K562 (cell line): ENCODE measurements at regions not wholly inside any gene's neighbourhood (a gene's known extent, or its start where the extent isn't known, plus 50 kb on each side); places are given as distances from the start of the nearest gene placed in this dataset.

ENCODE experiments used
- ATAC-seq: fragments of 200-7000 bp; cut with Tn5 transposase; 3 replicates; pipeline ENCODE4 v1.9.1; 2020; ENCODE audit warnings: moderate library complexity
- BruUV-seq: library from RNA; stranded (reverse); fragments of 400-500 nt; replicated peaks from 2 replicates; lab custom pipeline; 2021; lab: Mats Ljungman, UMichigan
- CTCF ChIA-PET: fragments of 300-600 bp; formaldehyde crosslinking; extraction: SDS; loops from one replicate; lab custom pipeline; 2021; ENCODE audit warnings: low intra/inter-chr PET ratio; lab: Yijun Ruan, JAX
- POLR2A ChIA-PET: fragments of 300-600, 350-650 bp; sonication (Branson Sonifier 250); formaldehyde crosslinking; extraction: SDS; loops from one replicate; lab custom pipeline; 2021; ENCODE audit warnings: antibody characterized with exemption, inconsistent platforms; lab: Yijun Ruan, JAX
- DNase-seq, 4 experiments: peaks; one replicate each; pipeline versions ENCODE4 v3.0.0 to v3.0.0-alpha.2; 2011 to 2018; ENCODE audit warnings: low spot score in 3 of 4, mixed read lengths in 3 of 4; ENCODE audit errors: extremely low read depth in 1 of 4
- FAIRE-seq: peaks from 2 replicates; lab custom pipeline; 2011; peaks lifted over from hg19 to GRCh38; lab: Jason Lieb, UNC
- H2AFZ ChIP-seq: 2 replicates; pipeline ENCODE4 v1.6.0; 2011; ENCODE audit warnings: low read depth, low read length, control low read depth, inconsistent platforms
- H3K27ac ChIP-seq: fragments of 200-600 bp; 3 replicates; pipeline ENCODE4 v1.8.0; 2011; ENCODE audit warnings: low read depth, mild to moderate bottlenecking, control low read depth, inconsistent platforms, low read length, moderate library complexity, mixed read lengths; ENCODE audit errors: extremely low read depth
- H3K27me3 ChIP-seq, 2 experiments: fragments of 300-600 bp in 1 of 2; 2 replicates in 1 of 2; 3 replicates in 1 of 2; pipeline versions ENCODE4 v1.6.0 to v1.8.0; 2011; ENCODE audit warnings: inconsistent platforms in 2 of 2, low read length in 2 of 2, mild to moderate bottlenecking in 1 of 2, mixed read lengths in 1 of 2, moderate library complexity in 1 of 2; ENCODE audit not compliant: control insufficient read depth in 2 of 2, insufficient read depth in 2 of 2
- H3K36me3 ChIP-seq: fragments of 300-600 bp; 3 replicates; pipeline ENCODE4 v1.8.0; 2011; ENCODE audit warnings: mild to moderate bottlenecking, low read length, inconsistent platforms; ENCODE audit not compliant: control insufficient read depth, insufficient read depth
- H3K4me1 ChIP-seq, 2 experiments: fragments of 200-600 bp in 1 of 2; replicated peaks in 1 of 2; 2 replicates in 1 of 2; 3 replicates in 1 of 2; pipeline versions ENCODE4 v1.5.1 to v1.8.0; 2011; ENCODE audit warnings: inconsistent platforms in 2 of 2, low read length in 2 of 2, mild to moderate bottlenecking in 1 of 2, mixed read lengths in 1 of 2, moderate library complexity in 1 of 2; ENCODE audit not compliant: control insufficient read depth in 2 of 2, insufficient read depth in 2 of 2
- H3K4me2 ChIP-seq: 2 replicates; pipeline ENCODE4 v1.6.1; 2011; ENCODE audit warnings: low read length, control low read depth, inconsistent platforms, mixed read lengths; ENCODE audit not compliant: insufficient read depth
- H3K4me3 ChIP-seq: fragments of 200-600 bp; sonication (generic), shearing (Covaris generic); 2 replicates; pipeline ENCODE4 v1.5.1; 2016; ENCODE audit warnings: control low read depth, inconsistent platforms
- H3K79me2 ChIP-seq: fragments of 200-600 bp; 3 replicates; pipeline ENCODE4 v1.8.0; 2011; ENCODE audit warnings: low read length, inconsistent platforms; ENCODE audit not compliant: control insufficient read depth, insufficient read depth
- H3K9ac ChIP-seq, 2 experiments: 2 replicates each; pipeline versions ENCODE4 v1.6.0 to v1.6.1; 2011; ENCODE audit warnings: low read depth in 2 of 2, low read length in 2 of 2, control low read depth in 1 of 2, inconsistent platforms in 1 of 2, mild to moderate bottlenecking in 1 of 2, mixed read lengths in 1 of 2; ENCODE audit not compliant: insufficient read depth in 1 of 2
- H3K9me1 ChIP-seq: one replicate; pipeline ENCODE4 v1.6.0; 2011; ENCODE audit warnings: inconsistent platforms, mild to moderate bottlenecking, low read length, moderate library complexity; ENCODE audit not compliant: control insufficient read depth, insufficient read depth
- H3K9me3 ChIP-seq: replicated peaks from 2 replicates; pipeline ENCODE4 v1.5.1; 2011; ENCODE audit warnings: low read depth, low read length, inconsistent platforms; ENCODE audit not compliant: control insufficient read depth, insufficient read depth
- H4K20me1 ChIP-seq: replicated peaks from 2 replicates; pipeline ENCODE4 v1.6.1; 2011; ENCODE audit warnings: low read length, inconsistent platforms, mixed read lengths; ENCODE audit not compliant: control insufficient read depth, insufficient read depth
- KHSRP ChIP-seq: fragments of 450-650 bp; IDR thresholded peaks from 2 replicates; pipeline ENCODE4 v1.6.1; 2017
- whole genome bisulfite sequencing: fragments of 100-300 bp; shearing (Covaris generic); methylation state at CpG from one replicate; pipeline ENCODE4 v1.1.6; 2016; ENCODE audit warnings: low coverage, mixed read lengths; ENCODE audit not compliant: insufficient coverage; ENCODE audit errors: missing lambda C conversion rate; 5-methylcytosine and 5-hydroxymethylcytosine counted together
- in situ Hi-C: fragments of 300-500 bp; cut with MboI; formaldehyde crosslinking; loops from 4 replicates; pipeline ENCODE4 v1.15.0; 2018; ENCODE audit warnings: inconsistent platforms, mixed read lengths
- intact Hi-C: fragments of 100-400 bp; cut with micrococcal nuclease; formaldehyde crosslinking; loops from 2 replicates; pipeline ENCODE4 v1.14.2; 2022
- TF ChIP-seq, protein P1 (sequence below), 2 experiments: IDR thresholded peaks in 1 of 2; conservative IDR thresholded peaks in 1 of 2; 2 replicates each; pipeline ENCODE4 v1.6.1; 2016; ENCODE audit warnings: low read depth in 2 of 2, mild to moderate bottlenecking in 1 of 2, missing compliant biosample characterization in 1 of 2, missing genetic modification characterization in 1 of 2, moderate library complexity in 1 of 2
- TF ChIP-seq, protein P2 (sequence below): fragments of 450-650 bp; IDR thresholded peaks from 2 replicates; pipeline ENCODE4 v1.6.1; 2016; ENCODE audit warnings: low read depth
- TF ChIP-seq, protein P3 (sequence below): sonication (generic); formaldehyde crosslinking; IDR thresholded peaks from 2 replicates; pipeline ENCODE4 v1.8.1; 2023; ENCODE audit warnings: mild to moderate bottlenecking, missing genetic modification reagents, moderate library complexity
- TF ChIP-seq, protein P4 (sequence below): sonication (generic); formaldehyde crosslinking; IDR thresholded peaks from 2 replicates; pipeline ENCODE4 v1.8.0; 2022; ENCODE audit warnings: mild to moderate bottlenecking, missing genetic modification reagents

DNA sequence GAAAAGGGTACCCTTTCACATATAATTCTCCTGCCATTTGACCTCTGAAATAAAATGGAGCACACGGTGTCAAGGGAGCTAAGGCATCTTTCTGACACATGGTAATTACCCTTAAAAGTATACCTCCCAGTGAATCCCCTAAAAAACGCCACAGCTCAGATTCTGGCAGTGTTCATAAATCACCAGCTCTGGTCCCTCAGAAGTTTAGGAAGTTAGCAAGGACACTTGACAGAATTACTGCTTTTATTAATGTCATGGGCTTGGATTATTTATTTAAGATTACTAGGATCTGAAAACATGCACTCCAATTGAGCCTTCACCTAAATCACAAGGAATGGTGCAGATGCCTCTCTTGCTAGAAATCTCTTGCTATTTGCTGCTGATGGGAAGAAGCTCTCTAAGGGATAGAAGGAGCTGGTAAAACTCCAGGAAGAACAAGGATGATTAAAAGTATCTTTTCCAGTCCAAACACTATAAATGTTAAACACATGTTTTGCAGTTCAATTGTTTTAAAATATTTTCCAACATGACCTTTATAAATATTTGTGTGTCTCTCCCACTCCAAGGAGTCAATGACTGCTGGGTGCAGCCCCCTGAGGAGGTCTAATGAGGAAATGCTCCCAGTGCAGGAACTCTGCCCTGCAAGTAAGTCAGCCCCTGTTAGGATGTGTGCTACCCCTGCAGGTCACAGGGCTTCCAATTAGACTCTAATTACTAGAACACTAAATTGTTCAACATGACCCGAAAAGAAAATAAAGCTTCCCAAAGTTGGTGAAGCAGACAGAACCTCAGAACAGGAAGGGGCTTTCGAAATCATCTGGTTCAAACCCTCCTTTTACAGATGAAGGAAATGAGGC is 230.3 kb downstream of the TFAP2A start:
- intact Hi-C loops: no loop called here
- Histone ChIP-seq H3K4me3 (no peak overlapping the region), H4K20me1 (no peaks in the 10 kb centered on the region), H3K9me1 (no peaks in the 10 kb centered on the region), H3K9me3 (no peaks in the 10 kb centered on the region), H3K27ac (no peak overlapping the region), H3K36me3 (no peaks in the 10 kb centered on the region), H3K9ac (no peak overlapping the region), H3K4me1 (no peaks in the 10 kb centered on the region), H3K27me3 (peaks cover 0 to 7% of the 10 kb centered on the region in 2 experiments; a peak in 1 of 5 replicates), H2AFZ (no peak overlapping the region), H3K79me2 (no peaks in the 10 kb centered on the region), H3K4me2 (no peak overlapping the region)
- FAIRE-seq (no peak), DNase-seq (no peak), ATAC-seq (no peak)
- WGBS: 3% methylated on average over 4 of the region's 4 CpGs
- in situ Hi-C loops: no loop called here
- ChIA-PET POLR2A (interaction anchor here (0.6 kb wide), 1 partner anchor 23 kb away, joined by 3 read pairs; no protein-coding TSS in a partner anchor), CTCF (no interaction called here)
- BruUV-seq: no TSS peak
- TF ChIP-seq, protein P1, sequence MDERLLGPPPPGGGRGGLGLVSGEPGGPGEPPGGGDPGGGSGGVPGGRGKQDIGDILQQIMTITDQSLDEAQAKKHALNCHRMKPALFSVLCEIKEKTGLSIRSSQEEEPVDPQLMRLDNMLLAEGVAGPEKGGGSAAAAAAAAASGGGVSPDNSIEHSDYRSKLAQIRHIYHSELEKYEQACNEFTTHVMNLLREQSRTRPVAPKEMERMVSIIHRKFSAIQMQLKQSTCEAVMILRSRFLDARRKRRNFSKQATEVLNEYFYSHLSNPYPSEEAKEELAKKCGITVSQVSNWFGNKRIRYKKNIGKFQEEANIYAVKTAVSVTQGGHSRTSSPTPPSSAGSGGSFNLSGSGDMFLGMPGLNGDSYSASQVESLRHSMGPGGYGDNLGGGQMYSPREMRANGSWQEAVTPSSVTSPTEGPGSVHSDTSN (CRISPR knock-in tag; IDR thresholded peaks at IDR 0.05; ENCODE audit: low read depth): no peak
- TF ChIP-seq, protein P1 (tag; conservative IDR thresholded peaks at IDR 0.05; ENCODE audit: low read depth): 0 out of 2 replicates have a peak, but pooled peaks have one; percentile 17
- TF ChIP-seq, protein P2, sequence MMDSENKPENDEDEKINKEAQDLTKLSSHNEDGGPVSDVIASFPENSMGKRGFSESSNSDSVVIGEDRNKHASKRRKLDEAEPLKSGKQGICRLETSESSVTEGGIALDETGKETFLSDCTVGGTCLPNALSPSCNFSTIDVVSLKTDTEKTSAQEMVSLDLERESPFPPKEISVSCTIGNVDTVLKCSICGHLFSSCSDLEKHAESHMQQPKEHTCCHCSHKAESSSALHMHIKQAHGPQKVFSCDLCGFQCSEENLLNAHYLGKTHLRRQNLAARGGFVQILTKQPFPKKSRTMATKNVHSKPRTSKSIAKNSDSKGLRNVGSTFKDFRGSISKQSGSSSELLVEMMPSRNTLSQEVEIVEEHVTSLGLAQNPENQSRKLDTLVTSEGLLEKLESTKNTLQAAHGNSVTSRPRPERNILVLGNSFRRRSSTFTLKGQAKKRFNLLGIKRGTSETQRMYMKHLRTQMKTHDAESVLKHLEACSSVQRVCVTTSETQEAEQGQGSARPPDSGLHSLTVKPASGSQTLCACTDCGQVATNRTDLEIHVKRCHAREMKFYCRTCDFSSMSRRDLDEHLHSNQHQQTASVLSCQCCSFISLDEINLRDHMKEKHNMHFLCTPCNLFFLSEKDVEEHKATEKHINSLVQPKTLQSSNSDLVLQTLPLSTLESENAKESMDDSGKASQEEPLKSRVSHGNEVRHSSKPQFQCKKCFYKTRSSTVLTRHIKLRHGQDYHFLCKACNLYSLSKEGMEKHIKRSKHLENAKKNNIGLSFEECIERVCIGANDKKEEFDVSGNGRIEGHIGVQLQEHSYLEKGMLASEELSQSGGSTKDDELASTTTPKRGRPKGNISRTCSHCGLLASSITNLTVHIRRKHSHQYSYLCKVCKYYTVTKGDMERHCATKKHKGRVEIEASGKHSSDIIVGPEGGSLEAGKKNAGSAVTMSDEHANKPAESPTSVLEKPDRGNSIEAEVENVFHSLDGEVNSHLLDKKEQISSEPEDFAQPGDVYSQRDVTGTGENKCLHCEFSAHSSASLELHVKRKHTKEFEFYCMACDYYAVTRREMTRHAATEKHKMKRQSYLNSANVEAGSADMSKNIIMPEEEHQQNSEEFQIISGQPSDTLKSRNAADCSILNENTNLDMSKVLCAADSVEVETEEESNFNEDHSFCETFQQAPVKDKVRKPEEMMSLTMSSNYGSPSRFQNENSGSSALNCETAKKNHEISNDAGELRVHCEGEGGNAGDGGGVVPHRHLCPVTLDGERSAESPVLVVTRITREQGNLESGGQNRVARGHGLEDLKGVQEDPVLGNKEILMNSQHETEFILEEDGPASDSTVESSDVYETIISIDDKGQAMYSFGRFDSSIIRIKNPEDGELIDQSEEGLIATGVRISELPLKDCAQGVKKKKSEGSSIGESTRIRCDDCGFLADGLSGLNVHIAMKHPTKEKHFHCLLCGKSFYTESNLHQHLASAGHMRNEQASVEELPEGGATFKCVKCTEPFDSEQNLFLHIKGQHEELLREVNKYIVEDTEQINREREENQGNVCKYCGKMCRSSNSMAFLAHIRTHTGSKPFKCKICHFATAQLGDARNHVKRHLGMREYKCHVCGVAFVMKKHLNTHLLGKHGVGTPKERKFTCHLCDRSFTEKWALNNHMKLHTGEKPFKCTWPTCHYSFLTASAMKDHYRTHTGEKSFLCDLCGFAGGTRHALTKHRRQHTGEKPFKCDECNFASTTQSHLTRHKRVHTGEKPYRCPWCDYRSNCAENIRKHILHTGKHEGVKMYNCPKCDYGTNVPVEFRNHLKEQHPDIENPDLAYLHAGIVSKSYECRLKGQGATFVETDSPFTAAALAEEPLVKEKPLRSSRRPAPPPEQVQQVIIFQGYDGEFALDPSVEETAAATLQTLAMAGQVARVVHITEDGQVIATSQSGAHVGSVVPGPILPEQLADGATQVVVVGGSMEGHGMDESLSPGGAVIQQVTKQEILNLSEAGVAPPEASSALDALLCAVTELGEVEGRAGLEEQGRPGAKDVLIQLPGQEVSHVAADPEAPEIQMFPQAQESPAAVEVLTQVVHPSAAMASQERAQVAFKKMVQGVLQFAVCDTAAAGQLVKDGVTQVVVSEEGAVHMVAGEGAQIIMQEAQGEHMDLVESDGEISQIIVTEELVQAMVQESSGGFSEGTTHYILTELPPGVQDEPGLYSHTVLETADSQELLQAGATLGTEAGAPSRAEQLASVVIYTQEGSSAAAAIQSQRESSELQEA: no peak
- TF ChIP-seq, protein P3, sequence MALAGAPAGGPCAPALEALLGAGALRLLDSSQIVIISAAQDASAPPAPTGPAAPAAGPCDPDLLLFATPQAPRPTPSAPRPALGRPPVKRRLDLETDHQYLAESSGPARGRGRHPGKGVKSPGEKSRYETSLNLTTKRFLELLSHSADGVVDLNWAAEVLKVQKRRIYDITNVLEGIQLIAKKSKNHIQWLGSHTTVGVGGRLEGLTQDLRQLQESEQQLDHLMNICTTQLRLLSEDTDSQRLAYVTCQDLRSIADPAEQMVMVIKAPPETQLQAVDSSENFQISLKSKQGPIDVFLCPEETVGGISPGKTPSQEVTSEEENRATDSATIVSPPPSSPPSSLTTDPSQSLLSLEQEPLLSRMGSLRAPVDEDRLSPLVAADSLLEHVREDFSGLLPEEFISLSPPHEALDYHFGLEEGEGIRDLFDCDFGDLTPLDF: no peak
- no peak for TF ChIP-seq KHSRP
- TF ChIP-seq, protein P4, sequence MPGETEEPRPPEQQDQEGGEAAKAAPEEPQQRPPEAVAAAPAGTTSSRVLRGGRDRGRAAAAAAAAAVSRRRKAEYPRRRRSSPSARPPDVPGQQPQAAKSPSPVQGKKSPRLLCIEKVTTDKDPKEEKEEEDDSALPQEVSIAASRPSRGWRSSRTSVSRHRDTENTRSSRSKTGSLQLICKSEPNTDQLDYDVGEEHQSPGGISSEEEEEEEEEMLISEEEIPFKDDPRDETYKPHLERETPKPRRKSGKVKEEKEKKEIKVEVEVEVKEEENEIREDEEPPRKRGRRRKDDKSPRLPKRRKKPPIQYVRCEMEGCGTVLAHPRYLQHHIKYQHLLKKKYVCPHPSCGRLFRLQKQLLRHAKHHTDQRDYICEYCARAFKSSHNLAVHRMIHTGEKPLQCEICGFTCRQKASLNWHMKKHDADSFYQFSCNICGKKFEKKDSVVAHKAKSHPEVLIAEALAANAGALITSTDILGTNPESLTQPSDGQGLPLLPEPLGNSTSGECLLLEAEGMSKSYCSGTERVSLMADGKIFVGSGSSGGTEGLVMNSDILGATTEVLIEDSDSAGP (CRISPR knock-in tag): no peak
